Testis (tissue), 2 donors: ENCODE measurements at regions not wholly inside any gene's neighbourhood (a gene's known extent, or its start where the extent isn't known, plus 50 kb on each side); places are given as distances from the start of the nearest gene placed in this dataset.

Experiments
- CTCF ChIP-seq, 3 experiments: fragments of 450-650 bp in 2 of 3; fragments of 200-600 bp in 1 of 3; sonication (generic) in 1 of 3; IDR thresholded peaks; one replicate each; pipeline ENCODE4 v1.5.1; 2016 to 2019; ENCODE audit warnings: antibody characterized with exemption in 3 of 3, mild to moderate bottlenecking in 2 of 3, moderate library complexity in 1 of 3
- POLR2A ChIP-seq: fragments of 450-650 bp; IDR thresholded peaks from one replicate; pipeline ENCODE4 v1.6.1; 2017; ENCODE audit warnings: antibody characterized with exemption, mild to moderate bottlenecking, moderate library complexity

GRCh38 chr15:85869124-85869523 lies 74.4 kb upstream of the KLHL25 start:
- TF ChIP-seq CTCF (IDR thresholded peaks at IDR 0.05), result no peak
- no peak for TF ChIP-seq POLR2A
